H1 (cell line): ENCODE measurements at regions not wholly inside any gene's neighbourhood (a gene's known extent, or its start where the extent isn't known, plus 50 kb on each side); places are given as distances from the start of the nearest gene placed in this dataset.

ENCODE experiments used
- CTCF ChIA-PET: fragments of 300-600 bp; sonication (Branson Sonifier 250); formaldehyde crosslinking; loops from one replicate; lab custom pipeline; 2021; ENCODE audit not compliant: partially characterized antibody; lab: Charles Lee
- POLR2A ChIA-PET: fragments of 300-600 bp; sonication (Branson Sonifier 250); formaldehyde crosslinking; loops from one replicate; lab custom pipeline; 2021; ENCODE audit warnings: inconsistent platforms; ENCODE audit not compliant: partially characterized antibody; lab: Charles Lee
- DNase-seq, 2 experiments: peaks; one replicate each; pipeline versions ENCODE4 v3.0.0 to v3.0.0-alpha.2; 2010 to 2022; ENCODE audit warnings: low spot score in 2 of 2, low read depth in 1 of 2, mixed read lengths in 1 of 2
- FAIRE-seq: peaks from 2 replicates; lab custom pipeline; 2011; peaks lifted over from hg19 to GRCh38; lab: Jason Lieb, UNC
- H2AFZ ChIP-seq: 2 replicates; pipeline ENCODE4 v1.8.1; 2012; ENCODE audit warnings: low read length, inconsistent platforms
- H2AK5ac ChIP-seq: 2 replicates; pipeline ENCODE4 v1.6.1; 2013; ENCODE audit warnings: low read depth, low read length
- H2BK120ac ChIP-seq: replicated peaks from 2 replicates; pipeline ENCODE3; 2013; ENCODE audit warnings: low read depth, low read length, inconsistent platforms
- H2BK12ac ChIP-seq: 2 replicates; pipeline ENCODE4 v1.6.1; 2013; ENCODE audit warnings: low read depth, low read length
- H2BK15ac ChIP-seq: 2 replicates; pipeline ENCODE4 v1.6.1; 2013; ENCODE audit warnings: low read length
- H2BK20ac ChIP-seq: 2 replicates; pipeline ENCODE4 v1.6.1; 2013; ENCODE audit warnings: low read length
- H2BK5ac ChIP-seq: 2 replicates; pipeline ENCODE4 v1.6.1; 2013; ENCODE audit warnings: low read depth, low read length
- H3K14ac ChIP-seq: 2 replicates; pipeline ENCODE4 v1.6.1; 2013; ENCODE audit warnings: inconsistent platforms; ENCODE audit not compliant: insufficient read length
- H3K18ac ChIP-seq: 2 replicates; pipeline ENCODE4 v1.6.1; 2013; ENCODE audit warnings: low read length; ENCODE audit errors: extremely low read depth
- H3K23ac ChIP-seq: 2 replicates; pipeline ENCODE4 v1.6.1; 2013; ENCODE audit warnings: inconsistent platforms; ENCODE audit not compliant: insufficient read length
- H3K23me2 ChIP-seq: 2 replicates; pipeline ENCODE4 v1.6.1; 2013; ENCODE audit warnings: low read depth, low read length
- H3K27ac ChIP-seq: 2 replicates; pipeline ENCODE4 v1.6.1; 2011; ENCODE audit warnings: low read depth, low read length, inconsistent platforms
- H3K27me3 ChIP-seq, 4 experiments: replicated peaks in 1 of 4; 1 replicate in 1 of 4; 2 replicates in 3 of 4; pipeline versions ENCODE4 v1.6.1 to v1.8.1; 2011 to 2013; ENCODE audit warnings: low read length in 3 of 4, mild to moderate bottlenecking in 3 of 4, inconsistent platforms in 2 of 4, mixed read lengths in 2 of 4, moderate library complexity in 1 of 4; ENCODE audit not compliant: control insufficient read depth in 3 of 4, insufficient read depth in 3 of 4; ENCODE audit errors: extremely low read depth in 1 of 4
- H3K36me3 ChIP-seq, 4 experiments: 2 replicates each; pipeline versions ENCODE4 v1.6.1 to v1.8.1; 2011 to 2013; ENCODE audit warnings: mild to moderate bottlenecking in 4 of 4, low read length in 3 of 4, moderate library complexity in 2 of 4, control low read depth in 1 of 4, inconsistent platforms in 1 of 4; ENCODE audit not compliant: insufficient read depth in 4 of 4, control insufficient read depth in 2 of 4
- H3K4ac ChIP-seq: replicated peaks from 2 replicates; pipeline ENCODE3; 2013; ENCODE audit warnings: low read length, low read depth, mixed read lengths, inconsistent platforms; ENCODE audit not compliant: insufficient read length
- H3K4me1 ChIP-seq, 4 experiments: replicated peaks in 1 of 4; 1 replicate in 1 of 4; 2 replicates in 3 of 4; pipeline versions ENCODE4 v1.6.1 to v1.8.1; 2011 to 2013; ENCODE audit warnings: low read length in 3 of 4, inconsistent platforms in 2 of 4, mixed read lengths in 1 of 4; ENCODE audit not compliant: insufficient read depth in 4 of 4, control insufficient read depth in 3 of 4
- H3K4me2 ChIP-seq, 2 experiments: 2 replicates each; pipeline versions ENCODE4 v1.6.1 to v1.8.1; 2011 to 2013; ENCODE audit warnings: low read depth in 2 of 2, low read length in 2 of 2, control low read depth in 1 of 2, inconsistent platforms in 1 of 2, mild to moderate bottlenecking in 1 of 2; ENCODE audit not compliant: insufficient read depth in 1 of 2
- H3K4me3 ChIP-seq, 4 experiments: fragments of 200-600, 300-600 bp in 1 of 4; sonication (generic), shearing (Covaris generic), sonication (Bioruptor Twin) in 1 of 4; 2 replicates each; pipeline versions ENCODE4 v1.5.1 to v1.8.1; 2011 to 2016; ENCODE audit warnings: low read length in 4 of 4, low read depth in 3 of 4, control low read depth in 2 of 4, inconsistent platforms in 2 of 4, mild to moderate bottlenecking in 2 of 4, mixed read lengths in 1 of 4, moderate library complexity in 1 of 4; ENCODE audit not compliant: insufficient read depth in 2 of 4; ENCODE audit errors: extremely low read depth in 1 of 4
- H3K56ac ChIP-seq: replicated peaks from 2 replicates; pipeline ENCODE3; 2013; ENCODE audit warnings: low read depth, mild to moderate bottlenecking, mixed read lengths, low read length, inconsistent platforms; ENCODE audit not compliant: insufficient read length
- H3K79me1 ChIP-seq: 2 replicates; pipeline ENCODE4 v1.6.1; 2013; ENCODE audit warnings: low read depth, low read length, control low read depth
- H3K79me2 ChIP-seq, 2 experiments: 2 replicates each; pipeline versions ENCODE4 v1.6.1 to v1.8.1; 2012 to 2013; ENCODE audit warnings: low read length in 2 of 2, mild to moderate bottlenecking in 2 of 2, inconsistent platforms in 1 of 2; ENCODE audit not compliant: insufficient read depth in 2 of 2, control insufficient read depth in 1 of 2
- H3K9ac ChIP-seq, 4 experiments: replicated peaks in 1 of 4; 1 replicate in 1 of 4; 2 replicates in 3 of 4; pipeline versions ENCODE4 v1.6.1 to v1.8.1; 2011 to 2013; ENCODE audit warnings: low read depth in 3 of 4, low read length in 3 of 4, control low read depth in 2 of 4, mild to moderate bottlenecking in 2 of 4, moderate library complexity in 2 of 4, inconsistent platforms in 1 of 4; ENCODE audit errors: extremely low read depth in 1 of 4
- H3K9me3 ChIP-seq, 2 experiments: 2 replicates each; pipeline versions ENCODE4 v1.6.1 to v1.8.1; 2012 to 2013; ENCODE audit warnings: mild to moderate bottlenecking in 2 of 2, moderate library complexity in 2 of 2, control low read depth in 1 of 2, inconsistent platforms in 1 of 2, low read depth in 1 of 2, low read length in 1 of 2, mixed read lengths in 1 of 2; ENCODE audit not compliant: insufficient read depth in 2 of 2
- H4K20me1 ChIP-seq, 2 experiments: replicated peaks in 1 of 2; 2 replicates each; pipeline versions ENCODE3 to v1.8.1; 2011 to 2013; ENCODE audit warnings: inconsistent platforms in 2 of 2, low read length in 2 of 2, mild to moderate bottlenecking in 1 of 2; ENCODE audit not compliant: insufficient read depth in 2 of 2, control insufficient read depth in 1 of 2
- H4K5ac ChIP-seq: 2 replicates; pipeline ENCODE4 v1.6.1; 2013; ENCODE audit warnings: low read length, low read depth, mixed read lengths, inconsistent platforms; ENCODE audit not compliant: insufficient read length
- H4K8ac ChIP-seq: 2 replicates; pipeline ENCODE4 v1.8.0; 2013; ENCODE audit warnings: mild to moderate bottlenecking, moderate library complexity, low read length, inconsistent platforms; ENCODE audit not compliant: insufficient read depth; ENCODE audit errors: extremely low read depth
- H4K91ac ChIP-seq: replicated peaks from 2 replicates; pipeline ENCODE3; 2013; ENCODE audit warnings: low read length, mixed read lengths, inconsistent platforms; ENCODE audit not compliant: insufficient read length
- NANOG ChIP-seq: IDR thresholded peaks from 2 replicates; pipeline ENCODE4 v1.6.1; 2011; ENCODE audit warnings: low read length, low read depth, mild to moderate bottlenecking, inconsistent platforms; ENCODE audit not compliant: insufficient read depth, poor library complexity, severe bottlenecking
- POU5F1 ChIP-seq: IDR thresholded peaks from 2 replicates; pipeline ENCODE4 v1.6.1; 2011; ENCODE audit warnings: low read depth, mild to moderate bottlenecking, low read length, moderate library complexity
- SIX5 ChIP-seq: IDR thresholded peaks from 2 replicates; pipeline ENCODE4 v1.6.1; 2011; ENCODE audit warnings: mild to moderate bottlenecking, low read depth, low read length
- SRF ChIP-seq: IDR thresholded peaks from 2 replicates; pipeline ENCODE4 v1.6.1; 2011; ENCODE audit warnings: mild to moderate bottlenecking, low read depth, low read length, moderate library complexity
- YY1 ChIP-seq: IDR thresholded peaks from 2 replicates; pipeline ENCODE4 v1.6.1; 2011; ENCODE audit warnings: low read depth, mild to moderate bottlenecking, low read length
- WGBS, 2 experiments: shearing (Covaris generic) in 1 of 2; methylation state at CpG; one replicate each; pipeline versions ENCODE4 v1.1.6 to v1.1.7; 2013 to 2015; ENCODE audit warnings: low lambda C conversion rate in 2 of 2, mixed read lengths in 2 of 2, inconsistent platforms in 1 of 2, low coverage in 1 of 2, missing lambda C conversion rate in 1 of 2; ENCODE audit not compliant: insufficient replicate concordance in 2 of 2, insufficient coverage in 1 of 2, insufficient read length in 1 of 2; ENCODE audit errors: extremely low coverage in 1 of 2, missing lambda C conversion rate in 1 of 2; 5-methylcytosine and 5-hydroxymethylcytosine counted together

- H3K4me3 ChIP-seq = no peak overlapping the region
- DNase-seq (no peak), FAIRE-seq (no peak)
- H3K9ac ChIP-seq = no peak overlapping the region
- H2AFZ ChIP-seq = no peak overlapping the region
- H2AK5ac ChIP-seq = no peak overlapping the region
- H3K9me3 ChIP-seq = no peaks in the 10 kb centered on the region
- H3K36me3 ChIP-seq = no peaks in the 10 kb centered on the region
- no peak overlapping the region for H4K91ac ChIP-seq
- no peak overlapping the region for H3K4ac ChIP-seq
- no peak overlapping the region for H3K23ac ChIP-seq
- no peak overlapping the region for H3K27ac ChIP-seq
- H3K14ac ChIP-seq = no peak overlapping the region
- H3K4me1 ChIP-seq = peaks cover 0 to 4% (median 0%) of the 10 kb centered on the region in 4 experiments; a peak in 1 of 7 replicates
- H4K5ac ChIP-seq = no peak overlapping the region
- H4K20me1 ChIP-seq = no peaks in the 10 kb centered on the region
- no peak overlapping the region for H3K56ac ChIP-seq
- H2BK15ac ChIP-seq = no peak overlapping the region
- no peak overlapping the region for H3K18ac ChIP-seq
- ChIA-PET POLR2A (no interaction called here), CTCF (interaction anchor here (1.1 to 1.4 kb wide), 4 partner anchors 17 to 300 kb away, joined by 3 to 5 read pairs (median 4); no protein-coding TSS in a partner anchor)
- TF ChIP-seq POU5F1 (no peak), YY1 (no peak), SRF (no peak), SIX5 (no peak), NANOG (no peak)
- H3K4me2 ChIP-seq = no peak overlapping the region
- no peaks in the 10 kb centered on the region for H3K79me2 ChIP-seq
- H3K23me2 ChIP-seq = no peaks in the 10 kb centered on the region; the same call in 1 of the 2 replicates
- no peak overlapping the region for H4K8ac ChIP-seq
- no peak overlapping the region for H2BK12ac ChIP-seq
- H3K27me3 ChIP-seq = no peaks in the 10 kb centered on the region
- no peak overlapping the region for H2BK5ac ChIP-seq
- H2BK20ac ChIP-seq = no peak overlapping the region
- no peaks in the 10 kb centered on the region for H3K79me1 ChIP-seq
- WGBS, 2 experiments = 77% methylated on average over 6 of the region's 6 CpGs; no CpG with 5 or more reads in 1 of the 2 experiments
- no peak overlapping the region for H2BK120ac ChIP-seq
Measured at GRCh38 chr11:109945626-109946321, 147.4 kb upstream of the ZC3H12C start.
